ENCODE measurements at regions not wholly inside any gene's neighbourhood (a gene's known extent, or its start where the extent isn't known, plus 50 kb on each side); places are given as distances from the start of the nearest gene placed in this dataset.

DNA sequence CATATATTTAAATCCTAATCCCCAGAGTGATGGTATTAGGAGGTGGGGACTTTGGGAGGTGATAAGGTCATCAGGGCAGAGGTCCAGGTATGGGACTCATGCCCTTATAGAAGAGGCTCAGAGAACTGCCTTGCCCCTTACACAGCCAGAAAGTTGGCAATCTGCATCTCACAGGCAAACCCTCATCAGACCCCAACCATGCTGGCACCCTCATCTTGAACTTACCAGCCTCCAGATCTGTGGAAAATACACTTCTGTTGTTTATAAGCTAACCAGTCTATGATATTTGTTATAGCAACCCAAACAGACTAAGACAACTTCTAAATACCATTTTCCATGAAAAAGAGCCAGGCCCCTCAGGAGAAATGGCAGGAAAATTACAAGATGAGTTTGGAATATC is 69.3 kb upstream of the PRDX6 start:
- no peak for TF ChIP-seq CTCF (IDR thresholded peaks at IDR 0.05; ENCODE audit: low read depth, low read length)
- no peak for DNase-seq (ENCODE audit: extremely low read depth, low read depth)

GRCh38 chr1:173408886-173409285 is 68.2 kb upstream of the PRDX6 start:
- TF ChIP-seq CTCF (IDR thresholded peaks at IDR 0.05; ENCODE audit: low read depth, low read length): no peak
- no peak for DNase-seq (ENCODE audit: extremely low read depth, low read depth)

DNA sequence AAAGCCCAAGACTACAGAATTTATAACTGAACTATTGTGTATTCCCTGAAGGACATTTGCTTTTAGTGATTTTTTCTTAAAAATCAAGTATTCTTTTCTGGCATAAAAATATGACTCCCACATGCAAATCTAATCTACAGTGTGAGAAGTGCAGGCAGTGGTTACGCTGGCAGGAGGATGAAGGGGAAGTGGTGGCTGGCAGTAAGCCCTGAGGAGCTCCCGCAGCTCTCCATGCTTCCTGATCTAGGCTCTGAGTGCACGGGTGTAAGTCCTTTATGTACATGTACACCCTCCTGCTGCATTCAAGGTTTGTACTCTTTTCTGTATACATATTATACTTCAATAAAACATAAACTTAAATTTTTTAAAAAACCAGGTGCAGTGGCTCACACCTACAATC is 67.5 kb upstream of the PRDX6 start:
- TF ChIP-seq CTCF (IDR thresholded peaks at IDR 0.05; ENCODE audit: low read depth, low read length): no peak
- peak; percentile 47 for DNase-seq (ENCODE audit: extremely low read depth, low read depth)

- DNase-seq (ENCODE audit: extremely low read depth, low read depth): no peak
- no peak for TF ChIP-seq CTCF (IDR thresholded peaks at IDR 0.05; ENCODE audit: low read depth, low read length)
These were observed 66.9 kb upstream of the PRDX6 start for GRCh38 chr1:173410133-173410793.

- TF ChIP-seq CTCF (IDR thresholded peaks at IDR 0.05; ENCODE audit: low read depth, low read length): no peak
- no peak for DNase-seq (ENCODE audit: extremely low read depth, low read depth)
These were observed 66.3 kb upstream of the PRDX6 start for GRCh38 chr1:173410794-173411236.

- DNase-seq (ENCODE audit: extremely low read depth, low read depth): peak; percentile 63
- TF ChIP-seq CTCF (IDR thresholded peaks at IDR 0.05; ENCODE audit: low read depth, low read length): no peak
These were observed 65.0 kb upstream of the PRDX6 start for GRCh38 chr1:173411835-173412742.

GRCh38 chr1:173413271-173413707 is 63.8 kb upstream of the PRDX6 start:
- no peak for TF ChIP-seq CTCF (IDR thresholded peaks at IDR 0.05; ENCODE audit: low read depth, low read length)
- DNase-seq (ENCODE audit: extremely low read depth, low read depth): no peak
